HCT116 (cell line): ENCODE measurements at regions not wholly inside any gene's neighbourhood (a gene's known extent, or its start where the extent isn't known, plus 50 kb on each side); places are given as distances from the start of the nearest gene placed in this dataset.

ENCODE experiments used
- ATAC-seq: fragments of 200-7000 bp; cut with Tn5 transposase; 2 replicates; pipeline ENCODE4 v1.9.1; 2020; ENCODE audit warnings: mild to moderate bottlenecking, moderate library complexity
- BruUV-seq: library from RNA; stranded (reverse); fragments of 400-500 nt; replicated peaks from 2 replicates; lab custom pipeline; 2021; lab: Mats Ljungman, UMichigan
- CTCF ChIA-PET: fragments of 300-600 bp; sonication (Branson Sonifier 250); formaldehyde crosslinking; loops from one replicate; lab custom pipeline; 2021; ENCODE audit warnings: antibody characterized with exemption; lab: Charles Lee
- POLR2A ChIA-PET: fragments of 300-600, 350-600 bp; sonication (Branson Sonifier 250); formaldehyde crosslinking; loops from one replicate; lab custom pipeline; 2021; ENCODE audit warnings: antibody characterized with exemption; lab: Charles Lee
- RAD21 ChIA-PET, 2 experiments: fragments of 300-600 bp; sonication (Branson Sonifier 250); formaldehyde crosslinking; loops; one replicate each; lab custom pipeline; 2023; ENCODE audit warnings: low total read pairs in 2 of 2; ENCODE audit not compliant: uncharacterized antibody in 2 of 2, unreplicated experiment in 2 of 2, low non-redundant PET in 1 of 2; lab: Charles Lee
- DNase-seq: peaks from one replicate; pipeline ENCODE4 v3.0.0-alpha.2; 2010; ENCODE audit warnings: low read depth, low spot score
- H2AFZ ChIP-seq: fragments of 200-600 bp; shearing (Covaris generic), sonication (generic); 2 replicates; pipeline ENCODE4 v1.6.1; 2017; ENCODE audit warnings: low read depth, mixed run types, mixed read lengths, antibody characterized with exemption, low read length; ENCODE audit not compliant: poor library complexity, severe bottlenecking
- H3K27ac ChIP-seq: 2 replicates; pipeline ENCODE4 v1.5.1; 2012; ENCODE audit warnings: low read depth, low read length
- H3K27me3 ChIP-seq: fragments of 200-600 bp; sonication (generic); 2 replicates; pipeline ENCODE4 v1.6.1; 2016; ENCODE audit warnings: mixed run types, low read length, mixed read lengths; ENCODE audit not compliant: insufficient read depth
- H3K36me3 ChIP-seq, 2 experiments: fragments of 200-500 bp in 1 of 2; fragments of 200-600 bp in 1 of 2; sonication (Bioruptor generic) in 1 of 2; sonication (generic) in 1 of 2; 2 replicates each; pipeline versions ENCODE4 v1.5.1 to v1.6.1; 2014 to 2016; ENCODE audit warnings: low read length in 2 of 2, inconsistent platforms in 1 of 2, mixed read lengths in 1 of 2, mixed run types in 1 of 2; ENCODE audit not compliant: insufficient read depth in 2 of 2, control insufficient read depth in 1 of 2
- H3K4me1 ChIP-seq, 2 experiments: fragments of 200-600 bp in 1 of 2; sonication (generic) in 1 of 2; 2 replicates each; pipeline versions ENCODE4 v1.5.1 to v1.6.1; 2012 to 2017; ENCODE audit warnings: low read length in 2 of 2, inconsistent platforms in 1 of 2, mild to moderate bottlenecking in 1 of 2, mixed read lengths in 1 of 2, mixed run types in 1 of 2, moderate library complexity in 1 of 2; ENCODE audit not compliant: insufficient read depth in 2 of 2, control insufficient read depth in 1 of 2
- H3K4me2 ChIP-seq: fragments of 200-600 bp; sonication (generic); 2 replicates; pipeline ENCODE4 v1.6.1; 2017; ENCODE audit warnings: mixed run types, low read length, mixed read lengths
- H3K4me3 ChIP-seq, 2 experiments: fragments of 200-600 bp in 1 of 2; sonication (generic) in 1 of 2; replicated peaks in 1 of 2; 2 replicates each; pipeline ENCODE4 v1.5.1; 2011 to 2016; ENCODE audit warnings: low read length in 2 of 2, control low read depth in 1 of 2, low read depth in 1 of 2, mild to moderate bottlenecking in 1 of 2, mixed read lengths in 1 of 2, mixed run types in 1 of 2
- H3K79me2 ChIP-seq: fragments of 200-600 bp; sonication (generic); 2 replicates; pipeline ENCODE4 v1.6.1; 2017; ENCODE audit warnings: mild to moderate bottlenecking, mixed run types, low read length, moderate library complexity, mixed read lengths; ENCODE audit not compliant: insufficient read depth
- H3K9ac ChIP-seq: fragments of 200-600 bp; sonication (generic); 2 replicates; pipeline ENCODE4 v1.6.1; 2016; ENCODE audit warnings: low read length, mixed read lengths
- H3K9me2 ChIP-seq: fragments of 200-600 bp; sonication (generic), shearing (Covaris generic); 2 replicates; pipeline ENCODE4 v1.6.1; 2017; ENCODE audit warnings: mixed run types, mild to moderate bottlenecking, moderate library complexity; ENCODE audit not compliant: insufficient read depth
- H3K9me3 ChIP-seq, 2 experiments: fragments of 200-500 bp in 1 of 2; fragments of 200-600 bp in 1 of 2; sonication (Bioruptor generic) in 1 of 2; sonication (generic) in 1 of 2; 2 replicates each; pipeline ENCODE4 v1.6.1; 2014 to 2017; ENCODE audit warnings: low read length in 2 of 2, mixed read lengths in 2 of 2, inconsistent platforms in 1 of 2, low read depth in 1 of 2, mild to moderate bottlenecking in 1 of 2, mixed run types in 1 of 2, moderate library complexity in 1 of 2; ENCODE audit not compliant: control insufficient read depth in 1 of 2, insufficient read depth in 1 of 2
- H4K20me1 ChIP-seq: fragments of 200-600 bp; sonication (generic), shearing (Covaris generic); 2 replicates; pipeline ENCODE4 v1.6.1; 2017; ENCODE audit warnings: mixed run types, mild to moderate bottlenecking, moderate library complexity; ENCODE audit not compliant: insufficient read depth
- CBX3 ChIP-seq: IDR thresholded peaks from 2 replicates; pipeline ENCODE4 v1.6.1; 2012; ENCODE audit warnings: low read depth
- EGR1 ChIP-seq: IDR thresholded peaks from 2 replicates; pipeline ENCODE4 v1.6.1; 2012; ENCODE audit warnings: low read depth
- ELF1 ChIP-seq: IDR thresholded peaks from 2 replicates; pipeline ENCODE4 v1.6.1; 2012; ENCODE audit warnings: low read depth, borderline replicate concordance
- EZH2 ChIP-seq: fragments of 200-600 bp; sonication (generic); IDR thresholded peaks from 2 replicates; pipeline ENCODE4 v1.6.1; 2017; ENCODE audit warnings: antibody characterized with exemption, mixed run types
- FOSL1 ChIP-seq: IDR thresholded peaks from 2 replicates; pipeline ENCODE4 v1.6.1; 2012; ENCODE audit warnings: low read depth
- POLR2A ChIP-seq: IDR thresholded peaks from 2 replicates; pipeline ENCODE4 v1.7.0; 2011; ENCODE audit warnings: borderline replicate concordance; ENCODE audit not compliant: insufficient read depth, insufficient read length; ENCODE audit errors: extremely low read depth
- POLR2AphosphoS5 ChIP-seq: IDR thresholded peaks from 2 replicates; pipeline ENCODE4 v1.6.1; 2011; ENCODE audit warnings: mild to moderate bottlenecking, low read depth, low read length, moderate library complexity
- SRF ChIP-seq: IDR thresholded peaks from 2 replicates; pipeline ENCODE4 v1.6.1; 2012; ENCODE audit warnings: low read depth
- YY1 ChIP-seq: IDR thresholded peaks from 2 replicates; pipeline ENCODE4 v1.6.1; 2011; ENCODE audit warnings: low read length, low read depth, moderate library complexity, mild to moderate bottlenecking; ENCODE audit not compliant: insufficient replicate concordance; ENCODE audit errors: extremely low read depth
- ZFX ChIP-seq: fragments of 450-650 bp; IDR thresholded peaks from 2 replicates; pipeline ENCODE4 v1.6.1; 2017
- intact Hi-C: fragments of 100-400 bp; cut with micrococcal nuclease; formaldehyde crosslinking; loops from 2 replicates; pipeline ENCODE4 v1.10.0; 2022
- TF ChIP-seq, protein P1 (sequence below), 3 experiments: fragments of 200-600 bp in 1 of 3; sonication (generic) in 1 of 3; IDR thresholded peaks in 2 of 3; conservative IDR thresholded peaks in 1 of 3; 2 replicates each; pipeline ENCODE4 v1.5.1; 2012 to 2017; ENCODE audit warnings: low read depth in 2 of 3, low read length in 2 of 3, antibody characterized with exemption in 1 of 3, borderline replicate concordance in 1 of 3, control low read depth in 1 of 3, mild to moderate bottlenecking in 1 of 3, mixed read lengths in 1 of 3, mixed run types in 1 of 3, moderate library complexity in 1 of 3; ENCODE audit not compliant: insufficient read depth in 1 of 3
- TF ChIP-seq, protein P2 (sequence below): IDR thresholded peaks from 2 replicates; pipeline ENCODE4 v1.6.1; 2011; ENCODE audit warnings: mild to moderate bottlenecking, low read length, moderate library complexity; ENCODE audit not compliant: insufficient replicate concordance; ENCODE audit errors: extremely low read depth
- TF ChIP-seq, protein P3 (sequence below): IDR thresholded peaks from 2 replicates; pipeline ENCODE4 v1.6.1; 2012

DNA sequence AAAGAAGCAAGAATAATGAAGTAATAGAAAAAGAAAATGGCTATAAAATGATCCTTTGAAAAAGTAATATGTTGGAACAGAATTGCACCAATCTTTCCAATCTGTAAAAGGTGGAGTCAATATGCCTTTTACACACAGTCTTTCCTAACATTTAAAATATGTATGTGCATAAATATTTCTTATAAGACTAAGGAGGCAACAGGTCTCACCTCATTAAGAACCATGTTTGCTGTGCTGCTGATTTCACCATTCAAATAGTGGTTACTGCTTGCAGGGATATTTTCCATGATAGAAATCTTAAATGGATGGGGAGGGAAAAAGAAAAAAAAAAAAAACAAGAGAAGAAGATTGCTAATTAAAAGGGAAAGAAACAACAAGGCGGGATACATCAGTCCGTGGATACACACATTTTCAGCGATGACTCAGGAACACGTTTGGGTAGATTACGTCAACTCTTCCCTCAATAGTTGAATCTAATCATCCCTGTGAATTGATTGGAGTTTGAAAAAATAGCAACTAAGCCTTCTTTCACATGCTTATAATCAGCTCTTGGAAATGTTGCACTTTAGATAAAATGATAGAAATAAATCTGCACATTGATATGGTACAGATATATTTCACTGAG lies 2133.9 kb upstream of the CELF4 start:
- H3K27me3 ChIP-seq: no peaks in the 10 kb centered on the region
- RAD21 ChIA-PET: no interaction called here
- TF ChIP-seq ZFX (no peak), CBX3 (no peak), EZH2 (no peak), SRF (no peak), FOSL1 (no peak)
- TF ChIP-seq, protein P1, sequence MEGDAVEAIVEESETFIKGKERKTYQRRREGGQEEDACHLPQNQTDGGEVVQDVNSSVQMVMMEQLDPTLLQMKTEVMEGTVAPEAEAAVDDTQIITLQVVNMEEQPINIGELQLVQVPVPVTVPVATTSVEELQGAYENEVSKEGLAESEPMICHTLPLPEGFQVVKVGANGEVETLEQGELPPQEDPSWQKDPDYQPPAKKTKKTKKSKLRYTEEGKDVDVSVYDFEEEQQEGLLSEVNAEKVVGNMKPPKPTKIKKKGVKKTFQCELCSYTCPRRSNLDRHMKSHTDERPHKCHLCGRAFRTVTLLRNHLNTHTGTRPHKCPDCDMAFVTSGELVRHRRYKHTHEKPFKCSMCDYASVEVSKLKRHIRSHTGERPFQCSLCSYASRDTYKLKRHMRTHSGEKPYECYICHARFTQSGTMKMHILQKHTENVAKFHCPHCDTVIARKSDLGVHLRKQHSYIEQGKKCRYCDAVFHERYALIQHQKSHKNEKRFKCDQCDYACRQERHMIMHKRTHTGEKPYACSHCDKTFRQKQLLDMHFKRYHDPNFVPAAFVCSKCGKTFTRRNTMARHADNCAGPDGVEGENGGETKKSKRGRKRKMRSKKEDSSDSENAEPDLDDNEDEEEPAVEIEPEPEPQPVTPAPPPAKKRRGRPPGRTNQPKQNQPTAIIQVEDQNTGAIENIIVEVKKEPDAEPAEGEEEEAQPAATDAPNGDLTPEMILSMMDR (IDR thresholded peaks at IDR 0.05 in 2 of 3, conservative IDR thresholded peaks at IDR 0.05 in 1 of 3; ENCODE audit: borderline replicate concordance in 1 of 3, insufficient read depth in 1 of 3, low read depth in 2 of 3, low read length in 2 of 3): no peak
- no peak for ATAC-seq
- intact Hi-C loops: no loop called here
- no peaks in the 10 kb centered on the region for H3K79me2 ChIP-seq
- no TSS peak for BruUV-seq
- H3K4me2 ChIP-seq: no peak overlapping the region
- POLR2A ChIA-PET: no interaction called here
- H3K4me3 ChIP-seq: no peak overlapping the region
- no peak overlapping the region for H3K9ac ChIP-seq
- H2AFZ ChIP-seq: no peak overlapping the region
- DNase-seq: no peak
- H3K9me2 ChIP-seq: no peaks in the 10 kb centered on the region
- CTCF ChIA-PET: no interaction called here
- no peaks in the 10 kb centered on the region for H4K20me1 ChIP-seq
- H3K36me3 ChIP-seq: no peaks in the 10 kb centered on the region
- no peaks in the 10 kb centered on the region for H3K4me1 ChIP-seq
- H3K27ac ChIP-seq: no peak overlapping the region
- peaks cover 0 to 2% of the 10 kb centered on the region in 2 experiments; a peak in 1 of 4 replicates for H3K9me3 ChIP-seq

DNA sequence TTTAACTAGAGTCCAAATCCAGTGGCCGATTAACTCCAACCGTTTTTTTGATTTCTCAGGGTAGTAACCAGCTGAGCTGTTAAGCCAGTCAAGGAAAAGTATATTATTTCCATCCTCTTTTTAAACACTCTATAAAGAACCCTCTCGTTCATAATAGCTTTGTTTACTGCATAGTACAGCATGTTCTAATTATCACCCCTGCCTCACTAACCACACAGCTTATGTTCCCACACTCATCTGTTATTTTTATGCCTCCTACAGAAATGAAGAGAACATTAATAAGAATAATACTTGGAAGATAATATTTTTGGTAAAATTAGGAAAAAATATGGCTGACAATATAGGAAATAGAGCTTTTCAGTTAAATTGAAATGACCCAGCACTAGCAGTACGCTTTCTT lies 2132.8 kb upstream of the CELF4 start:
- Histone ChIP-seq H3K4me3 (no peak overlapping the region), H3K27me3 (no peaks in the 10 kb centered on the region), H3K4me1 (no peaks in the 10 kb centered on the region), H3K9ac (no peak overlapping the region), H3K36me3 (no peaks in the 10 kb centered on the region), H3K9me3 (peaks cover 0 to 2% of the 10 kb centered on the region in 2 experiments; a peak in 1 of 4 replicates), H2AFZ (no peak overlapping the region), H3K9me2 (no peaks in the 10 kb centered on the region), H3K79me2 (no peaks in the 10 kb centered on the region), H3K4me2 (no peak overlapping the region), H4K20me1 (no peaks in the 10 kb centered on the region), H3K27ac (no peak overlapping the region)
- intact Hi-C loops: no loop called here
- ChIA-PET CTCF (no interaction called here), RAD21 (no interaction called here), POLR2A (no interaction called here)
- no peak for DNase-seq
- no peak for ATAC-seq
- BruUV-seq: no TSS peak
- TF ChIP-seq, protein P1 (IDR thresholded peaks at IDR 0.05 in 2 of 3, conservative IDR thresholded peaks at IDR 0.05 in 1 of 3; ENCODE audit: borderline replicate concordance in 1 of 3, insufficient read depth in 1 of 3, low read depth in 2 of 3, low read length in 2 of 3): no peak
- no peak for TF ChIP-seq SRF
- TF ChIP-seq EZH2: no peak
- TF ChIP-seq, protein P2, sequence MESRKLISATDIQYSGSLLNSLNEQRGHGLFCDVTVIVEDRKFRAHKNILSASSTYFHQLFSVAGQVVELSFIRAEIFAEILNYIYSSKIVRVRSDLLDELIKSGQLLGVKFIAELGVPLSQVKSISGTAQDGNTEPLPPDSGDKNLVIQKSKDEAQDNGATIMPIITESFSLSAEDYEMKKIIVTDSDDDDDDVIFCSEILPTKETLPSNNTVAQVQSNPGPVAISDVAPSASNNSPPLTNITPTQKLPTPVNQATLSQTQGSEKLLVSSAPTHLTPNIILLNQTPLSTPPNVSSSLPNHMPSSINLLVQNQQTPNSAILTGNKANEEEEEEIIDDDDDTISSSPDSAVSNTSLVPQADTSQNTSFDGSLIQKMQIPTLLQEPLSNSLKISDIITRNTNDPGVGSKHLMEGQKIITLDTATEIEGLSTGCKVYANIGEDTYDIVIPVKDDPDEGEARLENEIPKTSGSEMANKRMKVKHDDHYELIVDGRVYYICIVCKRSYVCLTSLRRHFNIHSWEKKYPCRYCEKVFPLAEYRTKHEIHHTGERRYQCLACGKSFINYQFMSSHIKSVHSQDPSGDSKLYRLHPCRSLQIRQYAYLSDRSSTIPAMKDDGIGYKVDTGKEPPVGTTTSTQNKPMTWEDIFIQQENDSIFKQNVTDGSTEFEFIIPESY: no peak
- TF ChIP-seq, protein P3, sequence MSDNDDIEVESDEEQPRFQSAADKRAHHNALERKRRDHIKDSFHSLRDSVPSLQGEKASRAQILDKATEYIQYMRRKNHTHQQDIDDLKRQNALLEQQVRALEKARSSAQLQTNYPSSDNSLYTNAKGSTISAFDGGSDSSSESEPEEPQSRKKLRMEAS: no peak
- no peak for TF ChIP-seq YY1
- no peak for TF ChIP-seq EGR1
- no peak for TF ChIP-seq POLR2A
- no peak for TF ChIP-seq POLR2AphosphoS5
- no peak for TF ChIP-seq ELF1
